Mesothelial cell of epicardium (in vitro differentiated cells): ENCODE measurements at regions not wholly inside any gene's neighbourhood (a gene's known extent, or its start where the extent isn't known, plus 50 kb on each side); places are given as distances from the start of the nearest gene placed in this dataset.
A peak's percentile ranks its signal among the peaks of the same experiment; 100 is the strongest.

Experiments
- DNase-seq, 2 experiments: peaks; one replicate each; pipeline ENCODE4 v3.0.0; 2021; ENCODE audit warnings: low spot score in 2 of 2; ENCODE audit not compliant: unreplicated experiment in 2 of 2
- H3K27ac Mint-ChIP-seq: 2 replicates; pipeline ENCODE4 v1.8.0; 2021; ENCODE audit warnings: mixed read lengths
- H3K27me3 Mint-ChIP-seq: 2 replicates; pipeline ENCODE4 v1.8.0; 2021; ENCODE audit warnings: low read depth, mixed read lengths
- H3K36me3 Mint-ChIP-seq: 2 replicates; pipeline ENCODE4 v1.8.0; 2021; ENCODE audit warnings: mixed read lengths
- H3K4me1 Mint-ChIP-seq: 2 replicates; pipeline ENCODE4 v1.8.0; 2021; ENCODE audit warnings: mixed read lengths
- H3K4me3 Mint-ChIP-seq: 2 replicates; pipeline ENCODE4 v1.8.0; 2021; ENCODE audit warnings: mild to moderate bottlenecking, moderate library complexity, mixed read lengths
- H3K9me3 Mint-ChIP-seq: 2 replicates; pipeline ENCODE4 v1.8.0; 2021; ENCODE audit warnings: mixed read lengths
- CTCF ChIP-seq: fragments of 200-600 bp; sonication (generic); IDR thresholded peaks from one replicate; pipeline ENCODE4 v1.5.0; 2021; ENCODE audit warnings: antibody characterized with exemption; ENCODE audit not compliant: unreplicated experiment

GRCh38 chr2:24410976-24411375 is 50.6 kb upstream of the ITSN2 start:
- no peak overlapping the region for H3K4me3 Mint-ChIP-seq
- H3K27ac Mint-ChIP-seq: no peak overlapping the region
- no peak for TF ChIP-seq CTCF
- DNase-seq: no peak
- H3K27me3 Mint-ChIP-seq: peaks cover 6% of the 10 kb centered on the region
- H3K36me3 Mint-ChIP-seq: no peaks in the 10 kb centered on the region
- H3K4me1 Mint-ChIP-seq: no peaks in the 10 kb centered on the region
- H3K9me3 Mint-ChIP-seq: no peaks in the 10 kb centered on the region

GRCh38 chr2:24409700-24410556 is 49.6 kb upstream of the ITSN2 start:
- H3K27me3 Mint-ChIP-seq: peaks cover 6% of the 10 kb centered on the region
- no peaks in the 10 kb centered on the region for H3K9me3 Mint-ChIP-seq
- H3K4me3 Mint-ChIP-seq: no peak overlapping the region
- no peak overlapping the region for H3K27ac Mint-ChIP-seq
- no peaks in the 10 kb centered on the region for H3K4me1 Mint-ChIP-seq
- no peak for DNase-seq
- no peaks in the 10 kb centered on the region for H3K36me3 Mint-ChIP-seq
- TF ChIP-seq CTCF: peak; percentile 80
